HG02870 (cell line): ENCODE measurements at regions not wholly inside any gene's neighbourhood (a gene's known extent, or its start where the extent isn't known, plus 50 kb on each side); places are given as distances from the start of the nearest gene placed in this dataset.

Source experiments
- ATAC-seq: cut with Tn5 transposase; IDR thresholded peaks from one replicate; pipeline ENCODE4 v1.9.1; 2021; ENCODE audit warnings: mild to moderate bottlenecking, moderate library complexity; ENCODE audit not compliant: unreplicated experiment

DNA sequence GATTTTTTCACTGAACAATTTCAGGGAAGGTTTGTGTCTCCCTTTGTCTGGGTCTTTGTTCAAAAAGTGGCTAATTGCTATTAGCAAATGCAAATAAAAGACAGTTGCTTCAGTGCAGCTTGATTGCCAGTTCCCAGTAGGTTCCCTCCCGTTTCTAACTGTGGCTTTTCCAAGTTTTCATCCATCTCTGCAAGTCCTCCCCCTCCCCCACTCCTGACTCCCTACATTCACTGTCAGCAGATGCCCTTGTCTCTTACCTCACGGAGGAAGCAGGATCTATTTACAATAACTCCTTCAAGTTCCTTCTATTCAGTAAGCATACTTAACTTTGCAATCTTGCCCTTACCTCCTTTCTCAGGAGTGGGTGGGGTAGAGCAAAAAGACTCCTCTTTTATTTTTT, 55.4 kb upstream of the SCEL start:
- ATAC-seq: no peak

DNA sequence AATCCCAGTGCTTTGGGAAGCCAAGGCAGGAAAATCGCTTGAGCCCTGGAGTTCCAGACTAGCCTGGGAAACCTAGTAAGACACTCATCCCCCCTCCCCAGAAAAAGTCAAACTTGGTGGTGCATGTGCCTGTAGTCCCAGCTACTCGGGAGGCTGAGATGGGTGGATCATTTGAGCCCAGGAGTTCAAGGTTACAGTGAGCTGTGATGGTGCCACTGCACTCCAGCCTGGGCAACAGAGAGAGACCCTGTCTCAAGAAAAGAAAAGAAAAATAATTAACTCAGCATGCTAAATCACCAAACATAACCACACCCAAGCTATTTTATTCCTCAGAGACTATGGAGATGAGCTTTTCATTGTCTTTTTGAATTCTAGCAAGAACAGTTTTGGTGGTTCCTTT, 56.2 kb upstream of the SCEL start:
- ATAC-seq: no peak

DNA sequence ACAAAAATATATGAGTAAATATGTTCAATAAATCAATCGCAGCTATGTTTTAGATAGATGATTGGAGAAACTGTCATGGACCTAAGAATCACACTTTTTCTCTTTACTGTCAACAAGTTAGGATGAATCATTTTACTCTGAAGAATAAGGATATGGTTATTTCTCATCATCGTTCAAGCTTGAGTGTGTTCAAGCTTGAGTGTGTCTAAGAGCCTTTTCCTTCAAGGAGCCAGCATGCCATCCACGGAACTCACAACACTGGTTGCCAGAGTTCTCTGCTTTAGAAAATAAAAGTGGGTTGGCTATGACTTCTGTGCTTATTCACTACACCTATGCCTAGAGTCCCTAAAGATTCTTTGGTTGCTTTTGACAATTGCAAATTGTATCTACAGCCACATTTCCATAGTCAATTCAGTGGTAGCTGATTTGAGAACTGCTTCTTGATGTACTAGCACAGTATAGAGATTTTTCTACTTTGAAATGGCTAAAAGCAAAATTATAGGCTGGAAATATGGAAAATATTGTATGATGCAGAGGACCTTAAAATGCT, 58.1 kb upstream of the SCEL start:
- no peak for ATAC-seq

DNA sequence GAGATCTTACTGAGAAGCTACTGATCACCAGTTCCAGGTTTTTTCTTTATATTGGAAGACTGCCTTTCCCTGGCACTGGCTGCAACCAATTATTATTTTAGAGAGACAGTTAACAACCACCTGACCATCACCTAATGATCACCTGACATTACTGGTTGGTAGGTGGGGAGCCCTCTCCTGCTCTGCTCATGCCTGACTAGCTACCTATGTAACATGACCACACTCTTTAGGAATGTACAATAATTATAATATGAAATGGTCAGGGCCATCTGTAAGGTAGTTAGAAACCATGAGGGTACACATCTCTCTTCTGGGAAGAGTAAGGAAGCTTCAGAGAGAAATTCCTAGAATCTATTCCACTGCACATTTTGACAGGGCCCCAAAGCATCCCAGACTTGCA, 59.0 kb upstream of the SCEL start:
- ATAC-seq: no peak

GRCh38 chr13:77475345-77476084, 60.0 kb upstream of the SCEL start:
- ATAC-seq: no peak

DNA sequence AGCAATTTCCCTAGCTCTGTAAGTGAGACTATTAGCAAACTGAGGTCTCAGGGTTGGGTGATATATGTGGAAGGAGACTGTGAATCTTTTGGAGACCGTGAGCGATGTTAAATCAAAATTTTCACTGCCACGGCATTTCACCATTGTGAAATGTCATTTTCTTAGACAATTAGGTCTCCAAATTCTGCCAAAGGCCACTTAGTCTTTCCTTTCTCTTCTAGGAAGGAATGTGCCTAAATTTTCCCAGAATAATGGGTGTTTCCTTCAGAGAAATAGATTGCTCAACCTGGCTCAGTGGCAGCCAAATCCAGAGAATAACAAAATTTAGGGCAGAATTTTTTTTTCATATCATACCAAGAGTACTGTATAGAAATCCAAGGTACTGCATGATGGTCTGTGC, 64.5 kb upstream of the SCEL start:
- ATAC-seq: no peak

GRCh38 chr13:77466753-77467422, 68.6 kb upstream of the SCEL start:
- ATAC-seq: no peak

GRCh38 chr13:77465603-77466195, 69.8 kb upstream of the SCEL start:
- ATAC-seq: no peak

DNA sequence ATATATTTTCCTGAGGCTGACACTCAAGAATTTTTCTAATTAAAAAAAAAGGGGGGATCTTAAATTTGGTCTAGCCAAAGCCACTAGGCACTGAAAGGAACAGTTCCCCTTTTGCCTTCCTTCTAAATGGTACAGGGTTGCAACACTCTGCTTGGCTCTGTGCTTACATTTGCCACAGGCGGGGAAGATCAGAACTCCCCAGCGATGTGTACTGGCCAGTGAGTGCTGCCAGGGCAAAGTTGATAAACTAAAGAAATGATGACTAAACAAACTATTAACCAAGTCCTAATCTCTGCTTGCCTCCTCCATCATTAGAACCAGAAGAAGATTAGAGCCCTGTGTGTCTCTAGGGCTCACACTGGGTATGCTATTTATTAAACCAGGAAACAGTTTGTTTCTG, 75.3 kb upstream of the SCEL start:
- peak; percentile 93 for ATAC-seq

- no peak for ATAC-seq
Measured at GRCh38 chr13:77459592-77459991, 75.9 kb upstream of the SCEL start.

DNA sequence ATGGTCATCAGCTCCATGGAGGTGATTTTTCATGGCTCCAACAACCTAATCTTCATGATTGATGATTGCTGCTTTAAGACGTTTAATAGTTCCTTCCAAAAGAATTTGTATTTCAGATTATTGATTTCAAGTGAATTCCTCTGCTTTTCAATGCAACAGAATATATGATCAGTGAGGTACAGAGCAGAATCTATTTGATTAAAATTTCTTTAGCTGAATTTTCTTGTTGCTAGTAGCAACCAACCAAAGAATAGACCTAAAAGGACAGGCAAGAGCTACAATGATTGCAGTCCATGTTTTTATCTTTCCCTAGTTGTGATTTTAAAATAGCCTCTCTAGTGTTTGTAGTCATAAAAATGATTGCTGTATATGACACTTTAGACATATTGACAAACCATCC, 76.8 kb upstream of the SCEL start:
- ATAC-seq: no peak

GRCh38 chr13:77457966-77458365, 77.5 kb upstream of the SCEL start:
- no peak for ATAC-seq

DNA sequence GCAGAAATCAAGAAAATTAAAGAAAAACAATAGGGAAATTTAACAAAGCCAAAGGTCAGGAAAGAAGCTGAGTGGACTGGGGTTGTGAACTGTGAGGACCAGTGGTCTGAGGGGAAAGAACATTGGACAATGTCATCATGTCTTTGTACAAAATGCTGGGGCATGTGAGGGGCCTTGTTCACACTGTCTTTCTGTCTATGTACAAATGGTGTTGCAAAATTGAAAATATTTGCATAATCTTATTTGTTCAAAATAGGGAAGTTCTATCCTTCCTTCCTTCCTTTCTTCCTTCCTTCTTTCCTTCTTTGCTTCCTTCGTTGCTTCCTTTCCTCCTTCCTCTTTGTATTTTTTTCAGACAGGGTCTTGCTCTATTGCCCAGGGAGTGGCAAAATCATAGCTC, 79.2 kb upstream of the SCEL start:
- no peak for ATAC-seq

DNA sequence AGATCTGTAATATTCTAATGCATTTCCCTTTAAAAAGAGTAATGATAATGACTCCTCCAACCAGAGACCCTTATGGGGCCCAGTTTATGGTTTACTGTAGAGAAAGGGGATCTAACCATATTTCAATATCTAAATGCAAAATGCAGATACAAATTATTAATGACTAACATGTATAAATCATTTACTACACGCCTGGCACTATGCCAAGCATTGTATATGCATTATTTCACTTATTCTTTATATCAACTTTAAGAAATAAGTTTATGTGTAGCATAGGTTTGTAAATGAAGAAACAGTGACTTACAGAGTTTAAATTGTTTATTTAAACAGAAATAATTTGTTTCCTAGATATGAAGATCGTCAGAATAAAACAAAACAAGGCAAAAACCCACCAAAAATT, 86.2 kb upstream of the SCEL start:
- ATAC-seq: no peak

DNA sequence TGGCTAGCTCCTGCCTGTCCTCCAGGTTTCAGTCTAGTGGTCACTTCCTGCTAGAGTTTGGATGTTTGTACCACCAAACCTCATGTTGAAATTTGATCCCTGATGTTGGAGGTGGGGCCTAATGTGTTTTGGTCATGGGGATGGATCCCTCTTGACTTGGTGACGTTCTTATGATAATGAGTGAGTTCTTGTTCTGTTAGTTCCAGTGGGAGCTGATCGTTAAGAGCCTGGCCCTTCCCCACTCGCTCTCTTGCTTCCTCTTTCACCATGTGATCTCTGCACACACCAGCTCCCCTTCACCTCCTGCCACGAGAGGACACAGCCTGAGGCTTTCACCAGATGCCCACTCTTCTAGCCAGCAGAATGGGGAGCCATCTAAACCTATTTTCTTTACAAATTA, 86.8 kb upstream of the SCEL start:
- no peak for ATAC-seq

- no peak for ATAC-seq
Measured at GRCh38 chr13:77443511-77443910, 92.0 kb upstream of the SCEL start.

DNA sequence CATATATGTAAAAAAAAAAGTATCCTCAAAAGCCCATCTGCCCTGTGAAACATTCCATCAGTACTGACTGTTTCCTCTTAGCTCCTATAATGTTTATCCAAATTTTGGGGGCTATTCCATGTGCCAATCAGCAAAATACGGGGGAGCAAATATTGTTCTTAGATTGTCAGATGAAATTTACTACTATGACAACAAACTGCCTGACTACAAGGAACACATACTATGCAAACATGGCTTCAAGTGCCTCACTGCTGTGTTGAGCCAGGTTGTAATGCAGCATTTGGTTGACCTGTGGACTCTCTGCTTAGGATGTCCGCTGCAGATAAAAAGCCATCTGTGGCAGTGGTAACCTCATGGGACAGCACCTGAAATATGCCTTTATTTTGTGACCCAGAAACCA, 98.2 kb upstream of the SCEL start:
- ATAC-seq: no peak

DNA sequence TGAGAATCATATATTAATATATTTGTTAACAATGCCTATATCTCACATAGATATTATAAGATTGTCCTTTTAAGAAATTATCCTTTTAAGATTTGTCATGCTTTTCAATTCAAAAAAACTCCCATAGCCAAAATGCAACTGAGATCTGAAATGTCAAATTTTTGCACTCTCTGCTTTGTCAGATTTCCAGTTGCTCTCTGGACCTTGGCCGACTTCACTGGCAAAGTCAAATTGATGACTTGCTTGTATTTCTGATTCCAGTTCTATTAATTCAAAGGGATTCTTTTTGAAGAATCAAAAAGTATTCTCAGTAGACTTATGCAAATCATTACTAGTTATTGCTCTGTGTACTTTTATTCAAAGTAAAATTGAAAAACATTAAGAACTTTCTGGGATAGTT, 101.2 kb upstream of the SCEL start:
- no peak for ATAC-seq

DNA sequence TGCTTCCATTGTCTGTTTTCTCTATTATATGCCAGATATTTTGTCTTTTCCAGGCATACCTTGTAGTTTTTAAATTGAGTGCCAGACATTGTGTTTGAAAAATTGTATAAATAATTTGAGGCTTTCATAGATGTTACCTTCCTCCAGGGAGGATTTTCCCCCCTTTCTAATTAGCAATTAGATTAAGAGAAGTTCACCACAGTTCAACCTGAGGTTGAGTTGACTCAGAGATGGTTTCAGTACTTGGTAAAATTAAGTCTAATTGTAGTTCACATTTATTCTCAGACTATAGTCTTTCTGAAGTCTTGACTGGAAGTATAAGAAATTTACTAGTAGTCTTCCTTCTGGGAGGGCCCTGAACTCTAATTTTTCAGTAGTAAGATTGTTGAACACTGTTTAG, 104.1 kb upstream of the SCEL start:
- ATAC-seq: no peak

- ATAC-seq: peak; percentile 53
Measured at GRCh38 chr13:77430377-77430951, 103.6 kb upstream of the MYCBP2 start.

DNA sequence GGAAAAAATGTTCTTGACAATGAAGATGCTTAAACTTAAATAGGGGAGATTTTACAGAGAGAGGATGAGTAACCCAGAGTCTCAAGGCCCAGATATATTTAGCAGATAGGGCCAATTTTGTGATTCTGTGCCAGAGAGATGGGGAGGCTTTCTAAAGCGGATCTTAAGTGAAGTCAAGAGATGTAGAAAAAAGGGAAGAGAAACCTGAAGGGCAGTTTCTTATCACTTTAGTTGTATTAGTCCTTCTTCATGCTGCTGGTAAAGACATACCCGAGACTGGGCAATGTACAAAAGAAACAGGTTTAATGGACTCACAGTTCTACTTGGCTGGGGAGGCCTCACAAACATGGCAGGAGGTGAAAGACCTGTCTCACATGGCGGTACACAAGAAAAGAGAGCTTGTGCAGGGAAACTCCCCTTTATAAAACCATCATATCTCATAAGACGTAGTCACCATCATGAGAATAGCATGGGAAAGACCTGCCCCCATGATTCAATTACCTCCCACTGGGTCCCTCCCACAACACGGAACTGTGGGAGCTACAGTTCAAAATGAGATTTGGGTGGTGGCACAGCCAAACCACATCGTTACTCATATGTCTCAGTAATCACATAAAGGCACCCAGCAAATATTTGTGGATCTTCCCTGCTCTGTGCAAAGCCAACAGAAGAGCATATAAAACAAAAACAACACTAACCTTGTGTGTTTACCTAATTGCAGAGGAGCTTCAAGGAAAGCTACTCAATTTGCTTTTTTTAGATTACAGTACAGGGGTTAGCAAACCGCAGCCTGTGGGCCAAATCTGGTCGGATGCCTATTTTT, 102.6 kb upstream of the MYCBP2 start:
- peak; percentile 67 for ATAC-seq
